Stimulated activated CD4-positive, alpha-beta T cell treated with anti-CD3 and anti-CD28 coated beads, Interleukin-4, amount 100 ng/mL, for 4 hours (primary cell): ENCODE measurements at regions not wholly inside any gene's neighbourhood (a gene's known extent, or its start where the extent isn't known, plus 50 kb on each side); places are given as distances from the start of the nearest gene placed in this dataset.

Experiments used
- DNase-seq, 2 experiments: peaks; one replicate each; pipeline ENCODE4 v3.0.0-alpha.2; 2020

DNA sequence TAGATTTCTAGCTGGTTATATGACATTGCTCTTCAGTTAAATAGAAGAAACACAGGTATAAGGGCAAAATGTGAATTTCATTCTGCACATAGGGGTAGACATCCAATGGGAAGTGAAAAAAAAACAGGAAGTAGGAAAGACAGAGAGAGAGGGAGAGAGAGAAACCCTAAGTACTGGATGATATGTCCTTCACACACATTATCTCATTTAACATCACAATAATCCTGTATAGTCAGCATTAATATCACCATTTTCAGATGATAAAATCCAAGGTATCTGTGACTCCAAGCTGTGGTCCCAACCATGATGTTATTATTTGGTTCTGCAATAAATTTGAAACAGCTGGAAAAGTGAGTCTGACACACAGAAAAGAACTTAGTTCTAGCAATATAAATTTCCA, 759.9 kb downstream of the SATB2 start:
- DNase-seq: no peak

DNA sequence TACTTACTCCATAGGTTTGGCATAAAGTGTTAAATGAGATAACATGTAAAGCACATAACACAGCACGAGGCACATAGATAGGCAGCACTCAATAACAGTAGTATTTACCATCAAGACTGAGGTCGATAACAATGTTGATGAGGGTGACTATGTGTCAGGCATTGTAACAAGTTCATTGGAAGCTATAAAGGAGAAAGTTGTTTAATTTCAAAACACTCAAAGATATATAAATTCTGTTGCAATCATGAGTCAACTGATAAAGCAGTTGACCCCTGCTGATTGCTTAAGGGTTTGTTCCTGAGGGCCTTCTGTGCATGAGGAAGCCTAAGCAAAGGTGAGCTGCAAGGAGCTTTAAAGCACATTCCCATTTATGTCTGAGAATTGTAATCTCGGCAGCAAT, 760.5 kb downstream of the SATB2 start:
- DNase-seq: no peak

DNA sequence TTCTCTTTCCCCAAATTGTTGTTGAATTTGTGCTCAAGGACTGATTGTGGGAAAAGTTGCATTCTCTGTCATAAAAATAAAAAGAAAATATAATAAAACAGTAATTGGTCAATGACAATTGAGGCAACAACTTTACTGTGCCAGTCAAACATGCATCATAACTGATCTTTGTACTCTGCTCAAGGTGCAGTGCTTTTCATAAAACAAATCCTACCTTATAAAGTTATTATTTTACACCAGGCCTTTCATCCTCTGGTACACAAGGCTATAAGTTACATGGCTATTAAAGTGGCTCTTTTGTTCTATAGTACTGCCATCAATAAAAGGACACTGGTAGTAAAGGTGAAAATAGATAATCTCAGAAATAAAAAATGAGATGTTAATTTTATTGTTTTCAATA, 761.9 kb downstream of the SATB2 start:
- DNase-seq: no peak

DNA sequence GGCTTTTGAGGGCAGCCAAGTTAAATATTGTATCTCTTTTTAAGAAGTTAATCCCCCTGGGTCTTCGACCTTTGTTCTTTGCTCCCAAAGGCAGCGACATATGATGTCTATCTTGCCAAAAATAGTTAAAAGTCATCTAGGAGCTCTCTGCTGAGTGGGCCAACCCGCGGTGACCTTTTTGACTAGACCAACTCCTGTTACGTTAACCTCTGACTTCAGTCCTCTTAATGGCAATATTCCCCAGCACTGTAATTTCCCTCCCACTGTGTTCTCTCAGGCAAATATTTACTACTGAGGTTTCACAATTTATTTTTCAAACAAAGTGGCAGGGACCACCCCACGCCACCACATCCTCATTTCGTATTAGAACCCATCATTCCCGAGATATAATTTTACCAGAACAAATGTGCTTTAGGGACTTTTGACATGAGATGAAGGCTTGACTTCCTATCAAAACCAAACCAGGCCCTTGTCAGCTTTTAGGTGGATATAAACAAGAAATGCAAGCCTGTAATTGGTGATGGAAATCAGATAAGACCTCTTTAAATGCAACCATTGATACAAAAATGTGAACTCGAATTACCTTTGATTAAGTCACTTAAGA, 764.7 kb downstream of the SATB2 start:
- no peak for DNase-seq

DNA sequence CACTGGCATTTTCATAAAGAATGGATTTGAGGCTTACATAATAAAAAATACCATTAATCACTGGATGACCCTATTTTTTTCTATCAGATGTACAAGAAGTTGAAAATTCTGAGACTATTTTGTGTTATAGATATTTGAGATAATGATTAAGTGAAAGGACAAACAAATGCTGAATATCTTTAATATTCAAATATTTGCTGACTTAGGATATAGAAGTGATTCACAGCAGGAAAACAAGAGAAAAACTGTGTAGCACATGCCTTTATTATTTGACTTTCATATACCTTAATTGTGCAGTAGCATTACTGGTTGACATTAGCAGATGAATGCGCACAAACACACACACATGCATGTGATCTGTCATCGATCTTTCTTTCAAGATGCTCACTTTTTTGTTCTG, 766.5 kb downstream of the SATB2 start:
- DNase-seq: no peak

DNA sequence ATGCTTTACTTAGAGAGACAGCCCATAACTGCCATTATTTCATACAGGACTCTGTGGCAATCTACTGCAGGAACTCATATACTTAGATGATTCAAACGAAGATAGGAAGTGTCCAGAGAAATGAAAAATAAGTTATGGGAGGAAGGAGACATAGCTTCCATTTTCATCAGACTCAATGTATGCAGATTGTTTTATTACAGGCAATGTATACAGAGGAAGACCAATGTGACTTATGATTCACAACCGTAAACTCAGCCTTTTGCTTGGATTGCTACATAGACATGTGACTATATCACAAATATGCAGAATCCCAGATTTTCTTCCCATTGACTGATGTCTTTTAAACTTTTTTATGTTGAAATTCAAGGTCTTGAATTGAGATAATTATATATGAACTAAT, 793.4 kb downstream of the SATB2 start:
- DNase-seq: no peak

DNA sequence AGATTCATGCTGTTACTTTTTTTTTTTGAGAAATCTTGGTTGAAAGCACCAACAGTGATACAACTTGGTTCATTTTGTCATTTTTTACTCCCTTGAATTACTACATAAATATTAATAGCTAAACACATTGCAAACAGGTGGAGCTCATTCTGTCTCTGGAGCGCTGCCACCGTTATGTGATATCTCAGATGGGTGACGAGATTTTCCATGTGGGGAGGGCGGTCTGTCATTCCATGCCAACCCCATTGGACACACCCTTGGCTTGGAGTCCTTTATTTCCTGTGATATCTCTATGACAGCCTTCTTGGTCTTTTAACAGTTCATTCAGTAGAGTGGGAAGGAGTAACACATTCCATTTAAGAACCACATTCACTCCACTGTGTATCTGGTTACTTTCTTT, 794.8 kb downstream of the SATB2 start:
- DNase-seq: no peak

DNA sequence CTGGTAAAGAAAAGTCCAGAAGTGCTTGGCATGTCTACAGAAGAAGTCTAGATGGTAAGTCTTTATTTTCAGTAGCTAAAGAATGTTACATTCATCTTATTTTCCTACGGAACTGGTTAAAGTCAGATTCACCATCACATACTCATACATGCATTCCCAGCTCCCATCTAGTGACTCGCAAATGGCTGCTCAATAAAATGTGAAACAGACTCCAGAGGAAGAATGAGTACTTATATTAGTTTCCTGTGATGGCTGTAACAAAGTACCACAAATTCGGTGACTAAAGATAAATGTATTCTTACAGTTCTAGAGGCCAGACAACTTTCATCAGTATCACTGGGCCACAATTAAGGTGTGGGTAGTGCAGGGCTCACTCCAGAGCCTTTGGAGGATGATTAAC, 797.2 kb downstream of the SATB2 start:
- DNase-seq: no peak

DNA sequence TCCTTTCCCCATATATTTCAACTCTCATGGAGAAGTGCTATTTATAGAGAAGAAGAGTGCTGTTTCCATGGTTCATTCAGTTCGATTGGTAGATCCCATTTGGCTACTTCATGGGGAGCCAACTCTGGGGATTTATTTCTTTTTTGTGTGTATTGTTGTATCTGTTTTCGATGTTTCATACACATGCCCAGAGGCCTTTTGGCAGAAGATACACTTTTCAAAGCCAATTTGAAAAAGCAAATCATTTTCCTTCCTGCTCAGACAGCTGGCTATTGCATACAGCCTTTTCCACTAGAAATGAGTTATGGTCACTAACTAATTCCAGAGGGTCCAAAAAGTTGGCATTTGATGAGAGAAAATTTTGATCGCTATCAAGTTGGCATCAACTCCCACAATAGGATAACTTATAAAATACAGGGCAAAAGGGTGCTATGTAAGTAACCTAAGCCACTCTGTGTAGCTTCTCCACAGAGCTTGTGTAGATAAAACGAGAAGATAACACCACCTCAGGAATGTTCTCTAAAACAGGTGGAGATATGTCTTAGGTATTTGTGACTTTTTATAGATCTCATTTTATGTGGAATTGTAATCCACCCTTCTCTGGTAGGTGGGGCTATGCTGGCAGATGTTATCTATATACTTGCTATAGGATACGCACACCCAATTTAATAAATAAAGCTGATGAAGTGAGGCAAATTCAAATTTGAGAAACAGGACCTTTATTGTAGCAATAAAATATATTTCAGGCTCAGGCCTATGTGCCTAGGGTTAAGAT, 798.5 kb downstream of the SATB2 start:
- DNase-seq: no peak

DNA sequence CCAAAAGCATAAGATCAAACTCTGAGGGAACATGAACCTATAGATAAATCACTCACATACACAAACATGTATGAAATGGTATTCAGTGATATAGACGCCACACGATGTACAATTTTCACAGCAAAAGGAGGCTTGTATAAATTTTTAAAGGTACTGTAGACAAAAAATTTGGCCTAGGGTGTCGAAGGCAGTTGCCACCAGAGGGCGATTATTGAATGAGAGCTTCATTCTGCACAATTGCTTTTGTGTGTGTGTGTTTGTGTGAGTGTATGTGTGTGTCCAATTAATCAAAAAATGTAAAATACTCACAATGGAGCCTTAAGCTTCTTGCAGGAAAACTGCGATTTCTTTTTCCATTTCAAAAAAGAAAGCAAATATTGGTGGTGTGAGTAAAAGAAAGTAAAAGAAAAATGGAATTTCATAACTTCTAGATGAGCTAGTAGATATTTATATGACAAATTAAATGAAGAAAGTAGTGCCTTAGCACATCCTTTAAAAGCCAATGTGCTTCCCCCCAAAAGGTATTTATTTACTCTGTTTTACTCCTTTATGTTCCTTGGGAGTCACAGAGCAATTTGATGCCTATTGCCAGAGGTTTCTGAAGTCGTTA, 800.1 kb downstream of the SATB2 start:
- no peak for DNase-seq

DNA sequence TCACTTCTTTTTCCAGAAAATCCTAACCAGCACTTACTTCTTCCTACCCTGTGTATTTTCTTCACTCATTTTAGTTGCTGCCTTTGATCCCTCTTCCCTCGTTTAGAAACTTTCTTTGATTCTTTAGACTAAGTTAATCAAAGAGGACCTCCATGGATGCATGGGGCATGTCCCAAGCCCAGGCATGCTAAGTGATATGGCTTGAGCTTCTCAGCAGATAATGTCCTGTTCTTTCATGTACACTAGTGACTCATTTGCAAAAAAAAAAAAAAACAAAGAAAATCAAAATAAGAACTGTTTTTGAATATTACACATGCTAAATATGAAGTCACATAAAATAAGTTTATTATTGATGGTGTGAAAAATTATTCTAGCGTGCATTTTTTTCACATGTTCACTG, 800.9 kb downstream of the SATB2 start:
- no peak for DNase-seq

DNA sequence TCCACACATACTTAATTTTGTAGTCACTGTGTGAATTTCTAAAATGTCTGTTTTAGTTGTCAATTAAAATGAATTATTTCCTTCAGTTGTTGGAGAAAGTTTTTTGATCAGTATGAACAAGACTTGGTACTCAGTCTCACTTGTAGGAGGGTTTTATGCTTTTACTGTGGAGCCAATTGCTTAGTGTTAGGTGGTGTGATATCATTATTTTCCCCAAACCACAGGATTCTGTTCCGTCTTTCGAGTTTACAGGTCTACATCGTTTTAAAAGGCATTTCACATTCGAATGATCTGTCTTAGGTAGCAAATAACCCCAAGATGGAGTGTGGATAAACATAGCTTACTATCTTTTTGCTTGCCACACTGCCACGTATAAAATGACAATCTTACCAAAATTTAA, 803.1 kb downstream of the SATB2 start:
- DNase-seq: no peak

DNA sequence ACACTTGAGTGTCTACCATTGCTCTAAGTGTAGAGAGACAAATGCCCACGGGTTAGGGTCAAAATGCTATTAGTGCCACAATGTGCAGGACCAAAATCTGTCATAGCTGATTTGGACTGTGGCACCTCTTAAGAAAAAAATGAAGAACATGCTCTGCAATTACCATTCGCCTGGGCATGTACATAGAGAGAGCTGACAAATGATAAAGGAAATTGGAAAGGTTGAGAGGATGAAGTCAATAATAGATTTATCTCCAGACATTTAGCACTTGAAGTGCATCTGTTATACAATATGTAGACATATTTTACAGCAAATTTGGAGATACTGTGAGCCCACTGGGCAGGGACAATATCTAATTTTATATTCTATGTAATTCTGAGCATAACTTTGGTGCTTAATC, 804.4 kb downstream of the SATB2 start:
- no peak for DNase-seq

DNA sequence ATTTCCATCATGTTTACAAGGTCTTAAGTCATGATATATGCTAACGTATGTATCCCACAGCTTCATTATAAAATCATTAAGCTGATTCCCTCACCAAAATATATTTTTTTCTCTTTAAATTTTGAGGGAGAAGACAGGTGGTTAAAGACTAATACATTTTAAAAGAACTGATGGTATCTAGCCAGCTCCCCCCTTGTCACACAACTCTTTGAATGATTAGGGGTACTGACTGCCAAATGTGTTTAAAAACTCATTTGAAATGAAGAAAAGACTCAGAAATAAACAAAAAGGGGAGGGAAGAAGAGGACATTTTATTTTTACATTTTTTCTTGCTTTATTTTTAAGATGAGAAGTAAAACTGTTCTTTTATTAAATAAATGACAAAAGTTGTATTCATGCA, 805.3 kb downstream of the SATB2 start:
- DNase-seq: no peak

DNA sequence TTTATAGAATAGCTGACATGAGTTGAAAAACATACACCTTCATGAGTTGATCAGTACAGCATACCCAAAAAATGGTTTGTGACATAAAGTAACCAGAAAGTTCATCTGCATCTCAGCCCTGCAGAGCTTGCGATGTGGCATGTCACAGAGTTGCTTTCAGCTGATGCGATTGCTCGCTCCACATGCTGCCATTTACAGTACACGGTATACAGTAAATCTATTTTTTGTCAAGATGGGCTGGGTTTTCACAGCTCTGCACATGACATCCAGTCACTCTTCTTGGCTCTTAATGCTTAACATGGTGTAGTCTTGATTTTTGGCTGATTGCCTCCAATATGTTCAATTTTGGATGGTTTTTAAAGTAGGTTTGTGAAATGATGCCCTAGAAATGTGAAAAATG, 811.9 kb downstream of the SATB2 start:
- no peak for DNase-seq

DNA sequence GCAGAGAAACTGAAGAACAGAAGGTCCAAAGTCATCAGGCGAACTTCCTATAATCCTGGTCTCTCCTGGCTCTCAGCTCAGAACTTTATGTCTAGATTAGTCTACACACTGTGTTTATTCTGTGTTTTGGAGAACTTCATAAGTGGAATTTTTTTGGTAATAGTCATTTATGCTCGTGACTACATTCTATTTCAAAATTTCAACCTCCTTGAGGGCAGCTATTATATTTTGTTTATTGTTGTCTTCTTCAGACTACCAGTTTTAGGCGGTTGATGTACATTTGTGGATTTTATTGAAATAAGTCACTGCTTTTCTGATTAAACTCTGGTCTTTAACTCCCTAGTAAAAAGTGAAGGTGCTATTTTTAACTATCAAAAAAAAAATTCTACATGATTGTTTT, 816.6 kb downstream of the SATB2 start:
- no peak for DNase-seq

DNA sequence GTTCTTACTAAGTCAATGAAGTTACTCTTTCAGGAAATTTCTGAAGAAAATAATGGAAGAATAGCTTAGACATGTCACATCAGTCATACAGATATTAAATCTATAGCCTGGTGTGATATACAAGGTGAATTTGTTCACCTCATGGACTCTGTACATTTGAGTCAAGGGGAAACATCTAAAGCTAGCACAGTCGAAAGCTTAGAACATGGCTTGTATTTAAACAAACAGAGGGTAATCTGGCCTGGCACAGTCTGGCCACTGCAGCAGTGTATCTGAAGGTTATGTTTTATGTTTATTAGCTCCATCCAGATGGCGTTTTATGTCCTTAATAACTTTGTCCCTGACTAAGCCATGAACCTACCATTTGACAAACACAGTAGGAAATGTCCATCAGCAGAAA, 817.3 kb downstream of the SATB2 start:
- DNase-seq: no peak

DNA sequence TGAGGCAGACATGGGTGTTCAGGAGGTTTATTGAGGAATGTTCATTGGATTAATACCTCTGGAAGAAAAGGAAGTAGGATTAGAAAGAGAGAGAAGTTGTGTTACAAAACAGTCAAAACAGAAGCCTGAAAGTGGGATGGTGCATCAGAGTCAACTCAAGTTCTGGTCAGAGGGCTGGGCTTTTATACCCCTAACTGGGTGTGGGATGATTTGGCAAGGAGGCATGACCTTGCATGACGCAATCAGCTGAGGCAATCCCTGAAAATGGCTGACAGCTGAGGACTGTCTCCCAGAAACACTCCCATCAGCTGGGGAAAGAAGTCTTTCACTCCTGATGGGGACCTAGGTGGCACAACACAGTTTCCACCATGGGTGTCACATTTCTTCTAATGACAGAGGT, 818.2 kb downstream of the SATB2 start:
- DNase-seq: no peak

DNA sequence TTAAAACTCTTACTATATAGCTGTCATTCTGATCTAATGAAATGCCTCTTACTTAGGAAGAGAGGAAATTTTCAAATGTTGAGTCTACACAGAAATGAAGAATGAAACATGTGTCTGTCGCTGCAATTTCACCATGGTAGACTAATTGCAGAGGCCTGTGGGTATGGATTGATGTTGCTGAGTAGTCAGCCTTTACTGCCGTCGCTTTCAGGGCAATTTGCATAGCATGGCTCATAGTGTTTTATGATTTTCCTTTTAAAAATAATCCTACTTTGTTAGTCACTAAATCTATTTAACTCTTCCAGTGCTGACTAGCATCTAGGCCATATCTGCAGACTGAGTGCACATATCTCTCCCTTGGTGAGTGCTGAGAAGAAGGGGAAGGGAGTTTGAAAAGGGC, 819.2 kb downstream of the SATB2 start:
- DNase-seq: no peak

DNA sequence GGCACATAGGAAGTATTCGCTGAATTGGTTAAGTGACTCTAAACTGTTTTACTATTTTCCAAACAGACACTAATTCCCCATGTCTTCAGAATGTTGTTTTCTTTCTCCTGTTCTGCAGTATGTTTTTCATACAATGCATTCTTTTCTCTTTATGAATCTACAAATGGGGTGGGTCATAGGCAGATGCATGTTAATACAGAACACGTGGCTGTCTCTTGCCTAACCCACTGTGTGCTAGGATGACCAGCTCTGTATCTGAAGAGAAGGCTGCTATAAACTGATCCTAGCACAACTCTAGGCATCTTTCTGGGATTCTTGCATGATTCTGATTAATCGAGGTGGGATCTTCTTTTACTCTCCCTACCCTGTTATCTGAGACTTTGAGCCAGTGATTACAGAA, 826.0 kb downstream of the PLCL1 start:
- no peak for DNase-seq

DNA sequence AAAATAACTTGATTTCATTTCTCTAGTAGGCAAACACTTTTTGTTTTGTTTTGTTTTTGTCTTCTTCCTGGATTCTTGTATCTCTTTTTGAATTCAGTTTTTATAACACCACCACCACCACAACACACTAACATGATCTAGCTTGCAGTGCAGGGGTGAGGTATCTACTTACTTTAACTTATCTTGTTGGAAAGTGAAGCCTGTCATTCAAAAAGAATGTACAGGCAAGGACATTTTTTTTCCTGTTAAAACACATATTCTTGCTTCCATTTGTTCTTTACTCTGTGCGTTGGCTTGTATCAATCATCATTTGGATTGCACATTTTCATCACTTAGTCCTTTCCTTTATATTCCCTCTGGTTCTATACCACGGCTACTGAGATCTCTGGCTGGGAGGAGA, 824.2 kb downstream of the PLCL1 start:
- DNase-seq: no peak

DNA sequence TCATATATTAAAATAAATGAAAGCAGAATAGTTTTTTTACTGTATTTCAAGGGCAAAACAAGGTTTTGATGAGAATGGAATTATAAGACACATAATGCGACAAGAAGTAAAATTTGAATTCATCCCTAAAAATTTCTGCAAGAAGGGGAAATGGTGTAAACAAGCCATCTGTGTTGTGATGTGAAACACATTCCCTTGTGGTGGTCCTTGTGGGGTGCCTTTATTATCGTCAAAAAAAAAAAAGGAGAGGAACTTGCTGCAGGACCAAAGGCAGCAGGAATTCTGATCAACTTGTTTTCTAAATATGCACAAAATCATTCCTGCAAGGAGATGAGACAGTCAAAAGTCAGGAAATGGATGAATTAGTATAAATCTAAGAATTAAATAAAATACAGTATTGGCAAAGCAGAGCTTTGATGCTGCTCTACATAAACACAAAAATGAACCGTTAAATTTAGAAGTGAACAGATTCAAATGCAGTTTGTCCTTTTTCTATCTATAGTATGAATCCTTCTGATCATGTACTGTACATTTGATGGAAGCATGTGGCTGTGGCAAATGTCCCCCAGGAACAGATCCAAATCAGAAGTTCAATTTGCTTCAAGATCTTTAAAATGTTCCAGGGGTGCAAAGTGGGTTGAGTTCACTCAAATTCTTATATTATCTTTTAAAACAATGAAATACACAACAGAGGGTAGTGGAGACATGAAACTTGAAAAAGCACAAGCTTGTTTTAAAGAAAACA, 818.8 kb downstream of the PLCL1 start:
- no peak for DNase-seq

DNA sequence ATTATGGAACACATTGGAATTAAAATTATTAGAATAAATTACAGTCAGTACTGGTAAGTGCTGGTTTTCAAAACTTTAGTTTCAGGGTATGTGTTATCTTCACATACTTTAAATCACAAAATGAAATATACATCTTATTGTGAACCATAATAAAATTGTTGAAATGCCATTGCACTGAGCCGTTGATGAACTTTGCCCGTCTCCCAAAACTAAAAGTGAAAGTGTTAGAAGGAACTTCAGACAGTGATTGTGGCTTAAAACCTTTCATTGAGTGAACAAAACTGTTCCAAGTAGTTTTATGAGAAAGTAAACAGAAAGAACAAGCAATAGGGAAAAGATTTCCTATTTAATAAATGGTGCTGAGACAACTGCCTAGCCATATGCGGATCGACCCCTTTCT, 811.6 kb downstream of the PLCL1 start:
- no peak for DNase-seq

DNA sequence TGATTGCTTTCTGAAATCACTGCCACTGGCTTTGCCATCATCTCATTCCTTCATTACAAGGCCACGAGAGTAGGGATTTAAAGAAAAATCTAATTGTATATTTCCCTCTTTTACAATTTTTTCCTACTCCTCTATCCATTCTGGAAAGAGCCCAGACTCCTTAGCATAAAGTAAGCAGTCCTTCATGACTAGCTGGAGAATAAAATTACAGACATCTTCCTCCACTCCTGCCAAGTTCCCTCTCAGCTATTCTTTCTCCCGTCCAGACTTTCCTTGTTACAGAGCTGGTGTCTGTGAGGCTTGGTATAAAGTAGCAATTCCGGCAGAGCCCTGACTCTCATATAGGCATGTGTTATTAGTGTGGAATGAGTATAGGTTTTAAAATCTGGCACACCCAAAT, 806.8 kb downstream of the PLCL1 start:
- DNase-seq: no peak
